ENCODE measurements at regions not wholly inside any gene's neighbourhood (a gene's known extent, or its start where the extent isn't known, plus 50 kb on each side); places are given as distances from the start of the nearest gene placed in this dataset.

- TF ChIP-seq YY1 (IDR thresholded peaks at IDR 0.05; ENCODE audit: insufficient read depth, insufficient read length) (no peak), ZNF274 (IDR thresholded peaks at IDR 0.05; ENCODE audit: low read depth, low read length) (no peak), SUZ12 (IDR thresholded peaks at IDR 0.05; ENCODE audit: extremely low read depth, insufficient read depth, insufficient read length) (no peak)
These were observed 426.6 kb downstream of the LRRIQ3 start for GRCh38 chr1:73771396-73771795.

Data from NT2/D1 (cell line).